Activated CD8-positive, alpha-beta T cell treated with anti-CD3 and anti-CD28 coated beads for 36 hours (primary cell): ENCODE measurements at regions not wholly inside any gene's neighbourhood (a gene's known extent, or its start where the extent isn't known, plus 50 kb on each side); places are given as distances from the start of the nearest gene placed in this dataset.

Experiments used
- ATAC-seq: fragments of 200-7000 bp; cut with Tn5 transposase; one replicate; pipeline ENCODE4 v1.10.0; 2021; ENCODE audit warnings: mild to moderate bottlenecking, moderate library complexity
- CTCF ChIA-PET: fragments of 350-600 bp; sonication (Branson Sonifier 250); formaldehyde crosslinking; loops from one replicate; lab custom pipeline; 2021; ENCODE audit warnings: antibody characterized with exemption; lab: Charles Lee
- POLR2A ChIA-PET: fragments of 350-600 bp; sonication (Branson Sonifier 250); formaldehyde crosslinking; loops from one replicate; lab custom pipeline; 2021; ENCODE audit warnings: antibody characterized with exemption; lab: Charles Lee
- DNase-seq: peaks from one replicate; pipeline ENCODE4 v3.0.0-alpha.2; 2020
- H3K27ac Mint-ChIP-seq: one replicate; pipeline ENCODE4 v1.8.0; 2021; ENCODE audit warnings: mild to moderate bottlenecking, mixed read lengths
- H3K27me3 Mint-ChIP-seq: one replicate; pipeline ENCODE4 v1.8.0; 2021; ENCODE audit warnings: mixed read lengths
- H3K36me3 Mint-ChIP-seq: one replicate; pipeline ENCODE4 v1.8.0; 2021; ENCODE audit warnings: low read depth, mixed read lengths
- H3K4me1 Mint-ChIP-seq: one replicate; pipeline ENCODE4 v1.8.0; 2021; ENCODE audit warnings: low read depth, mixed read lengths
- H3K4me3 Mint-ChIP-seq: one replicate; pipeline ENCODE4 v1.8.0; 2021; ENCODE audit warnings: mild to moderate bottlenecking, moderate library complexity, mixed read lengths
- H3K9me3 Mint-ChIP-seq: one replicate; pipeline ENCODE4 v1.8.0; 2021; ENCODE audit warnings: mixed read lengths
- intact Hi-C: fragments of 100-400 bp; cut with micrococcal nuclease; formaldehyde crosslinking; loops from one replicate; pipeline ENCODE4 v1.10.0; 2022
- TF ChIP-seq, protein P1 (sequence below): fragments of 200-600 bp; IDR thresholded peaks from one replicate; pipeline ENCODE4 v1.8.0; 2022; ENCODE audit warnings: antibody characterized with exemption, mild to moderate bottlenecking

DNA sequence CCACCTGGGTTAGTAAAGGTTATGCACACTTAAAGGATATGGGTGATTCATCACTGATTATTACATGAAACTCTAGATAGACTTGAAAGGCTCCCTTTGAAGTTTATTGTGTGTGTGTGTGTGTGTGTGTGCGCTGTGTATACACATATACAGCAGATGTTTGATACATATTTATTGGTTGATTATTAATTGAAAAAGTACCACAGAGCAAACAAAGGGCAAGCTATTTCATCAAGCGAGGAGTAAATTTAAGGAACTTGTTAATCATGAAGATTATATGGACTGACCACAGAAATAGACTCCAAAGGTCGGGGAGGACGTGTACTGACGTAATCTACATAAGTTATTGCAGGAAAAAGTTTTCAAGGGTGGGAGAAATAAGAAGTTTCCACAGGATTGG lies 617.4 kb upstream of the POU3F3 start:
- POLR2A ChIA-PET: no interaction called here
- CTCF ChIA-PET: no interaction called here
- intact Hi-C loops: no loop called here

DNA sequence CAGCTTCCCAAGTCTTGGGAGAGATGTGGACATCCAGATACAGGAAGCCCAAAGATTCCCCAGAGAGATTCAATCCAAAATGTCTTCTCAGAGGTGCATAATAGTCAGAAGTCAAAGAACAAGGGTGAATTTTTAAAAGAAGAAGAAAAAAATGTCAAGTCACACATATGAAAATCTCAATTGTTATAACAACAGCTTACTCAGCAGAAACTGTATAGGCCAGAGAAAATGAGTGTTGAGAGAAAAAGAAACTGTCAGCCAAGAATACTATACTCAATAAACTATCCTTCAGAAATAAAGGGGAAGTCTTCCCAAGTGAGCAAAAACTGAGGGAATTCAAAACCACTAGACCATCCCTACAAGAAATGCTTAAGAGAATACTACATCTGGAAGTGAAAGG lies 612.9 kb upstream of the POU3F3 start:
- intact Hi-C loops: no loop called here
- TF ChIP-seq, protein P1, sequence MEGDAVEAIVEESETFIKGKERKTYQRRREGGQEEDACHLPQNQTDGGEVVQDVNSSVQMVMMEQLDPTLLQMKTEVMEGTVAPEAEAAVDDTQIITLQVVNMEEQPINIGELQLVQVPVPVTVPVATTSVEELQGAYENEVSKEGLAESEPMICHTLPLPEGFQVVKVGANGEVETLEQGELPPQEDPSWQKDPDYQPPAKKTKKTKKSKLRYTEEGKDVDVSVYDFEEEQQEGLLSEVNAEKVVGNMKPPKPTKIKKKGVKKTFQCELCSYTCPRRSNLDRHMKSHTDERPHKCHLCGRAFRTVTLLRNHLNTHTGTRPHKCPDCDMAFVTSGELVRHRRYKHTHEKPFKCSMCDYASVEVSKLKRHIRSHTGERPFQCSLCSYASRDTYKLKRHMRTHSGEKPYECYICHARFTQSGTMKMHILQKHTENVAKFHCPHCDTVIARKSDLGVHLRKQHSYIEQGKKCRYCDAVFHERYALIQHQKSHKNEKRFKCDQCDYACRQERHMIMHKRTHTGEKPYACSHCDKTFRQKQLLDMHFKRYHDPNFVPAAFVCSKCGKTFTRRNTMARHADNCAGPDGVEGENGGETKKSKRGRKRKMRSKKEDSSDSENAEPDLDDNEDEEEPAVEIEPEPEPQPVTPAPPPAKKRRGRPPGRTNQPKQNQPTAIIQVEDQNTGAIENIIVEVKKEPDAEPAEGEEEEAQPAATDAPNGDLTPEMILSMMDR: no peak
- ChIA-PET POLR2A (no interaction called here), CTCF (no interaction called here)
- H3K27me3 Mint-ChIP-seq: no peaks in the 10 kb centered on the region
- no peak for DNase-seq
- no peaks in the 10 kb centered on the region for H3K36me3 Mint-ChIP-seq
- peaks cover 27% of the 10 kb centered on the region for H3K9me3 Mint-ChIP-seq
- no peaks in the 10 kb centered on the region for H3K4me1 Mint-ChIP-seq
- no peak overlapping the region for H3K27ac Mint-ChIP-seq
- H3K4me3 Mint-ChIP-seq: no peak overlapping the region
- ATAC-seq: no peak

More for the DNA sequence above, 617.4 kb upstream of the POU3F3 start:
- H3K4me3 Mint-ChIP-seq: no peak overlapping the region
- H3K27me3 Mint-ChIP-seq: no peaks in the 10 kb centered on the region
- H3K36me3 Mint-ChIP-seq: no peaks in the 10 kb centered on the region
- H3K27ac Mint-ChIP-seq: no peak overlapping the region
- no peak for ATAC-seq
- H3K4me1 Mint-ChIP-seq: no peaks in the 10 kb centered on the region
- TF ChIP-seq, protein P1: no peak
- DNase-seq: no peak
- peaks cover 16% of the 10 kb centered on the region for H3K9me3 Mint-ChIP-seq

DNA sequence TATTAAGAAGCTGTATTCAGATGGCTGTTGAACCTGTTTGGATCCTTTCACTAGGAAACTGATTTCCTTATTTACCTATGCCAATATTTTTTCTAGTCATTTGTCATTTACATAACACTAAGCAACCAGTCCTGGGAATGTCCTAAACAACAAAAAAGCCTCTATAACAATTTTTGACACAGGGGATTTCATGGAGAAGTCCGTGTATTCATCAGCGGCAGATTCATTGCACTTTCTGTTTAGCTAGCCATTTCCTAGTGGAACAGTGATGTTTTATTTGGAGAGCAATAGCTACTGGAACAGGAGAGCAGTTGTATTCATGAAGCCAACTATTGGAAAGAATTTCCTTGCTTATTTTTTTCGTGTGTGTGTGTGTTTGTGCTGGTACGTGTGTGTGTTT lies 604.3 kb upstream of the POU3F3 start:
- DNase-seq (no peak), ATAC-seq (no peak)
- H3K27me3 Mint-ChIP-seq: no peaks in the 10 kb centered on the region
- H3K36me3 Mint-ChIP-seq: no peaks in the 10 kb centered on the region
- POLR2A ChIA-PET: no interaction called here
- CTCF ChIA-PET: no interaction called here
- H3K4me3 Mint-ChIP-seq: no peak overlapping the region
- H3K27ac Mint-ChIP-seq: no peak overlapping the region
- no peaks in the 10 kb centered on the region for H3K9me3 Mint-ChIP-seq
- TF ChIP-seq, protein P1: no peak
- H3K4me1 Mint-ChIP-seq: no peaks in the 10 kb centered on the region
- intact Hi-C loops: no loop called here

DNA sequence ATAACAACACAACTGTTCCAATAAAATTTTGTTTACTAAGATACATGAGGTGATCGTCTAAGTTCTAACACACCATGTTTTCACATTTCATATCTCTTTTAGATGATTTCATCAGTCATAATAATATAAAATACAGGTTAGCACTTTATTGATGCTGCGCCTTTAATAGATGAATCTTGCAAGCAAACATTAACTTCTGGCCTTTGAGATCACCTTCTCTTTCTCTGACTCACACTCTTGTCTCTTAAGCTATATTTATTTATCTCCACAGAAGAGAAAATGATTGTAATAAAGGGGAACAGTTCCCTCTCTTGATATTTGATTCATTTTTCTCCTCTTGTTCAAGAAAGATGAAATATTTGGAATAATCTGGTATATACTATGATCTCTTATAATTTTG lies 603.3 kb upstream of the POU3F3 start:
- ChIA-PET POLR2A (no interaction called here), CTCF (no interaction called here)
- Mint-ChIP-seq H3K4me3 (no peak overlapping the region), H3K9me3 (no peaks in the 10 kb centered on the region), H3K27me3 (no peaks in the 10 kb centered on the region), H3K4me1 (no peaks in the 10 kb centered on the region), H3K36me3 (no peaks in the 10 kb centered on the region), H3K27ac (no peak overlapping the region)
- TF ChIP-seq, protein P1: no peak
- DNase-seq (no peak), ATAC-seq (no peak)
- intact Hi-C loops: no loop called here

DNA sequence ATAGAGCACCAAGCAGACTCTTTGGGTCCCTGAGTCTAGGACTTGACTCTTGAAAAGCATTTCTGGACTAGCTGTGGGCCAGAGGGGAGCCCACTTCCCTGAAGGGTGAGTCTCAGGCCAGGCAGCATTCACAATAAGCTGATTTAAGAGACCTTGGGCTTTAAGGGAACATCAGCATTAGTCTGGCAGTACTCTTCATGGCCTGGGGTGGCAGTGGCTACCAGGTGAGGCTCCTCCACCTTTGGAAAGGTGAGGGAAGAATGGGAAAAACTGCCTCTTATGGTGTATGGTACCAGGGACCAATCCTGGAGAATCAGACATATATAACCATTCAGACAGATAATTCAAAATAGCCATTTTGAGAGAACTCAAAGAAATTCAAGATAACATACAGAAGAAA lies 599.9 kb upstream of the POU3F3 start:
- TF ChIP-seq, protein P1: no peak
- no peaks in the 10 kb centered on the region for H3K27me3 Mint-ChIP-seq
- no peak for DNase-seq
- intact Hi-C loops: no loop called here
- no peaks in the 10 kb centered on the region for H3K36me3 Mint-ChIP-seq
- no peak for ATAC-seq
- peaks cover 5% of the 10 kb centered on the region for H3K9me3 Mint-ChIP-seq
- no peak overlapping the region for H3K4me3 Mint-ChIP-seq
- CTCF ChIA-PET: no interaction called here
- POLR2A ChIA-PET: no interaction called here
- no peak overlapping the region for H3K27ac Mint-ChIP-seq
- H3K4me1 Mint-ChIP-seq: no peaks in the 10 kb centered on the region
